ENCODE measurements at regions not wholly inside any gene's neighbourhood (a gene's known extent, or its start where the extent isn't known, plus 50 kb on each side); places are given as distances from the start of the nearest gene placed in this dataset.
A peak's percentile ranks its signal among the peaks of the same experiment; 100 is the strongest.

- no peak for DNase-seq
These were observed 316.0 kb upstream of the CBLB start for GRCh38 chr3:106184540-106185457.

- DNase-seq = no peak
These were observed 317.1 kb upstream of the CBLB start for GRCh38 chr3:106185949-106186348.

GRCh38 chr3:106190296-106190695 is 321.5 kb upstream of the CBLB start:
- no peak for DNase-seq

- DNase-seq = no peak
These were observed 322.4 kb upstream of the CBLB start for GRCh38 chr3:106191211-106191610.

GRCh38 chr3:106191913-106192312 is 323.1 kb upstream of the CBLB start:
- no peak for DNase-seq

GRCh38 chr3:106193876-106194275 is 325.1 kb upstream of the CBLB start:
- DNase-seq = no peak

GRCh38 chr3:106194726-106195125 is 325.9 kb upstream of the CBLB start:
- DNase-seq = no peak

- no peak for DNase-seq
These were observed 328.9 kb upstream of the CBLB start for GRCh38 chr3:106197532-106198194.

GRCh38 chr3:106204160-106204868 is 335.5 kb upstream of the CBLB start:
- DNase-seq = no peak

- peak; percentile 39 for DNase-seq
These were observed 337.3 kb upstream of the CBLB start for GRCh38 chr3:106206146-106206545.

GRCh38 chr3:106206613-106207012 is 337.8 kb upstream of the CBLB start:
- no peak for DNase-seq

- DNase-seq = no peak
These were observed 339.4 kb upstream of the CBLB start for GRCh38 chr3:106208251-106208650.

GRCh38 chr3:106208967-106209366 is 340.2 kb upstream of the CBLB start:
- DNase-seq = peak; percentile 46

GRCh38 chr3:106209482-106209881 is 340.7 kb upstream of the CBLB start:
- no peak for DNase-seq

GRCh38 chr3:106210923-106211322 is 342.1 kb upstream of the CBLB start:
- no peak for DNase-seq

GRCh38 chr3:106212665-106213222 is 343.9 kb upstream of the CBLB start:
- DNase-seq = no peak

GRCh38 chr3:106213954-106214353 is 345.1 kb upstream of the CBLB start:
- no peak for DNase-seq

GRCh38 chr3:106214641-106215040 is 345.8 kb upstream of the CBLB start:
- DNase-seq = no peak

- no peak for DNase-seq
These were observed 346.2 kb upstream of the CBLB start for GRCh38 chr3:106215047-106215446.

- no peak for DNase-seq
These were observed 348.9 kb upstream of the CBLB start for GRCh38 chr3:106217745-106218144.

- DNase-seq = no peak
These were observed 358.3 kb upstream of the CBLB start for GRCh38 chr3:106227068-106227467.

- no peak for DNase-seq
These were observed 359.5 kb upstream of the CBLB start for GRCh38 chr3:106228271-106228670.
